GM18873 (cell line): ENCODE measurements at regions not wholly inside any gene's neighbourhood (a gene's known extent, or its start where the extent isn't known, plus 50 kb on each side); places are given as distances from the start of the nearest gene placed in this dataset.

Experiments
- ATAC-seq: cut with Tn5 transposase; IDR thresholded peaks from one replicate; pipeline ENCODE4 v1.9.1; 2021; ENCODE audit warnings: mild to moderate bottlenecking, moderate library complexity, moderate number of reproducible peaks; ENCODE audit not compliant: unreplicated experiment, low FRiP score

- no peak for ATAC-seq
Measured at GRCh38 chr20:52867305-52867704, 104.9 kb upstream of the TSHZ2 start.

GRCh38 chr20:52864916-52865605 lies 107.1 kb upstream of the TSHZ2 start:
- no peak for ATAC-seq

DNA sequence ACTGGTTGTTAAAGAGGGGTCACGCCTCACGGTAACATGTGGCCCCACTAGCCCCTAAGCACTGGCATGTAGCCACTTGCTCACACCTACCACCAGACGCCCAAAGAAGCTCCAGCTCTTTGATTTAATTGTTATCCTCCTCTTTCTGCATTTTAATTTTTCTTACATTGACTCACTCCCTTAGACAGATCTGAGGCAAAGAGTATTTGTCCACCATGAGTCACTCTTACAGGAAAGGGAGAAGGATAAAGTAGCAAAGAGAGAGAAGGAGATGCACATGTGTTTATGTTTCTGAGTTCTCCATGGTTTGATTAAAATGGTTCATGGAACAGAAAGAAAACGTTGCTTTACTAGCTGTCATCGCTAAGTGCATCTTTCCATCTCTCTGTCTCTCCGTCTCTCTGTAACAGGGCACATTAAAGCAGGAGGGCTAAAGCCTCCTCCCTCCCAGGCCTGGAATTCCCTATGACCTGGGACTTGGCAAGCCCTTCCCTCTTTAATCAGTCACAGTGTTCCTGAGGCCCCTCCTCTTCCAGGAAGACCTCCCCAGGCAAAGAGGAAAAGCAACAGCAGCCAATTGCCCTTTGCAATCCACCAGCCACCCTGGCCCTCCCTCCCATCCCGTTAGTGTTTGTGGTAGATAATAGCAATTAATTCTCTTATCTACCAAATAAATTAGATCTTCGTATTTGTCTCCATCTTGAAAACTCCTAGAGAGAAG lies 112.8 kb upstream of the TSHZ2 start:
- ATAC-seq, result no peak

DNA sequence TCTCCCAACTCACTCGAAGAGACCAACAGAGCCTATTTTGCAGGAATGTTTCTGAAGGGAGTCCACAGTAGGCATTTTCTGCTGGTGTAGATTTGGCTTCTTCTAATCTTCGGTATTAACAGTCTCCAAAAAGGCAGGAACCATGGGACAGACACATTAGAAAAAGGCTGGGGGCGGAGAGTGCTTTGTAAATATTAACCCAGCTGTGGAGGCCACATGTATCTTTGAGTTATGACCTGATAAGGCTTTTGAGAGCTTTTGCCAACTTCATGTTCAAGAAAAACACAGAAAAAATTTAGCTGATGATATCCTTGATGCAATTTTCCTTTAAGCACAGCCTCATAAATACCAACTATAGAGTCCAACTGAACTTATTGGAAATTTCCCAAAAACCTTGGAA lies 119.4 kb upstream of the TSHZ2 start:
- ATAC-seq, result no peak

GRCh38 chr20:52847731-52848359 lies 124.3 kb upstream of the TSHZ2 start:
- ATAC-seq, result no peak

GRCh38 chr20:52847029-52847660 lies 125.0 kb upstream of the TSHZ2 start:
- ATAC-seq, result no peak

GRCh38 chr20:52845044-52845443 lies 127.1 kb upstream of the TSHZ2 start:
- ATAC-seq, result no peak

GRCh38 chr20:52843425-52843824 lies 128.7 kb upstream of the TSHZ2 start:
- ATAC-seq, result no peak

DNA sequence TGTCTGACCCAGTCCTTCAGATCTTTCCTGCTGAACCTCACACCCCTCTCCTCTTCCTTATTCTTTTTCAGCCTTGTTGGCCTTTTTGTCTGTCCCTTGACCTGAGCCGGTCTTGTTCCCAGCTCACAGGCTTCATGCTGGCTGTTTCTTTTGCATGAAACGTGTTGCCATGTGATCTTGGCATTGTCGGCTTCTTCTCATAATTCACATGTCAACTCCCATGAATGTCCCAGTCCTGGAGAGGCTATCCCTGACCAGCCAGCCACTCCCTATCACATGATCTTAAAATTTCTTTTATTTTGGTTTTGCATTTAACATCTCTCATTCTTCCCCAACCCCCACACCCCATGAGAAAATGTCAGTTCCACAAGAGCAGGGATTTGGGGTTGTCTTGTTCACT lies 131.2 kb upstream of the TSHZ2 start:
- ATAC-seq, result no peak

GRCh38 chr20:52840041-52840440 lies 132.1 kb upstream of the TSHZ2 start:
- ATAC-seq, result no peak

GRCh38 chr20:52838510-52839241 lies 133.5 kb upstream of the TSHZ2 start:
- ATAC-seq, result no peak

DNA sequence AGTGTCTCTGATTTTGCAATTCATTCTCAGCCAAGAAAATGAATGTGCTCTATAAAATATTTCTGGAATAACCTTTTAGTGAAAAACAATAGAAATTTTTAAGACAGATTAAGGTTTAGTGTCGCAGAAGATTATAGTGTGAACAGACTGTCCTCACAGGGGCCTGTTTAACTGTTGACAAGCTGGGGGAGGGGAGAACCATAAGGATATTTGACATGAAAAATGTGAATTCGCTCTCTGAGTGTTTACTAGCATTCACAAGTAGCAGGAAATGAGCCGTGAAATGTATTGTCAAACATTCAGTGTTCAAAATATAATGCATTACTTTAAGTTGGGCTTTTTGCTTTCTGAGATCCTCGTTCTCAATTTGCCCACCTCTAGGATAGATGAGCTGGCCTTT lies 134.8 kb upstream of the TSHZ2 start:
- ATAC-seq, result no peak

GRCh38 chr20:52833901-52834300 lies 138.3 kb upstream of the TSHZ2 start:
- ATAC-seq, result no peak

DNA sequence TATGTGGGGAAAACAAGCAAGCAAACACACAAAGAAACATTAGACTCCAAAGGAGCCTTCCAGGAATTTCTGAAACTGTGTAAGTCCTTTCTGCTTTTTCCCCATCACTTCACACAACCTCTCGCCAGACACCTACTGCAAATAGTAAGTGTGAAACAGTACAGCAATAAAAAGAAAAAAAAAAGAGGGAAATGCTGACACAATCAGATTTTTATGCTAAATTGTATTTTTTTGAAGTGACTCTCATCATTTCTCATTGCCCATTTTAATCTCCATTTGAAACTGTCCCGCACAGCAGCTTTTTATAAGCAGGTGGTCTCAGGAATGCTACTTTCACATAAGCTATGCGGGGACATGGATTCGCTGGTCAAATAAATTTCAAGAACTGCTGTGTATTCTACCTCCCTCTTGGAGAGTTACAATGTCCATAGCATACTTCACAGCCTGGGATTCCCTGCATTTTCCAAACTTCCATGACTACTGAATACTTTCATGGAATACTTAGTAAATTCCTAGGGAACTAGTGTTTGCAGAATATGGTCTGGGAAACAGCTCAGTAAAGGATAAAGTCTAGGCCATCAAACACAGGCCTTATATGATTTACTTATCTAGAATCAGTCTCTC lies 139.9 kb upstream of the TSHZ2 start:
- no peak for ATAC-seq

- ATAC-seq, result no peak
Measured at GRCh38 chr20:52830598-52830997, 141.6 kb upstream of the TSHZ2 start.

- ATAC-seq, result no peak
Measured at GRCh38 chr20:52829111-52829510, 143.0 kb upstream of the TSHZ2 start.

DNA sequence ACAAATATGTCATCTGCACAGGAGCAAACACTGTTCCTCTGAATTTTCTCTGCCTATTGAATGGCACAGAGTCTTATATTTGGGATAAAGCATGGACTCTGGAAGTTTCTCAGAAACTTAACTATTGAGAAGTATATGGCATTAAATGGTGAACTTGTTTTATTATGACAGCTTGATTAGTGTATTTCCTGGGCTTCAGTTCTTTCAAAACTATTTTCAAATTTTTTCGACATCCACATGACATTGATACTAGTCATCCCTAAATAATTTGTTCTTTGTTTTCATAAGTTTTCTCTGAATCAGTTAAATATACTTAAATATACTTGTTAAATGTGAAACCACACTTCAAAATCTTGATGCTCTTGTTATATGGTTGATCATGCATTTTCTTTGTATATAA lies 144.0 kb upstream of the TSHZ2 start:
- ATAC-seq, result no peak

- no peak for ATAC-seq
Measured at GRCh38 chr20:52826722-52827121, 145.4 kb upstream of the TSHZ2 start.

GRCh38 chr20:52826321-52826720 lies 145.8 kb upstream of the TSHZ2 start:
- ATAC-seq, result no peak

DNA sequence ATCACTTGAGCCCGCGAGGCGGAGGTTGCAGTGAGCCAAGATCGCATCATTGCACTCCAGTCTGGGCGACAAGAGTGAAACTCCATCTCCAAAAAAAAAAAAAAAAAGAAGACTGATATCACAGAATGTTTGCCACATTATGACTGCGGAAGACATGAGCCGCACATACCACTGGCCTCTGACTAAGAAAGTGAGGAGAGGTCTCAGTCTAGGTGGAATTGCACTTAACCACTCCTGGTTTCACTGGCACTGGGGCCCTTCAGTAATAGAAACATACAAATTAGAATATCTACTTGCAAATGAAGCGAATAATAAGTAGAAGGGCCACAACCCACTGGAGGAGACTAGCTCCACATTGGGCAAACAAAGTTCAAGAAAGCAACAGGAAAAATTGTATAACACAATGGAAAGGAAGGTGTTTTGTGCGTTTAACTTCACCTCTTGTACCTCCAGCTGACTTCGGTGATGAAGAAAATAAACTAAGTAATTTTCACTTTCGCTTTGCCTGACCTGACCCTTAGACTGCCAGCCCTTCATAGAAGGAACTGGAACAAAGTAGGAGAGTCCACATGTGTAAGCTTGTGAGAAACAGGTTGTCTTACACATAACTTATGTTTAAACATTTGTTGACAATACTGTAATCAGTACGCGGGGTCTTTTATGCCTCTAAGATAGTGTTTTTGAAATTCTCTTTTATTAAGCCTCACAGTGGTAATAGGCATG lies 147.5 kb upstream of the TSHZ2 start:
- no peak for ATAC-seq
